Fibroblast of the conjunctiva (primary cell): ENCODE measurements at regions not wholly inside any gene's neighbourhood (a gene's known extent, or its start where the extent isn't known, plus 50 kb on each side); places are given as distances from the start of the nearest gene placed in this dataset.
"Not testable (repeated sequence)": the region's sequence is repeated elsewhere in the genome, so short reads cannot be mapped to it uniquely, and the experiment has no call there.

ENCODE experiments used
- DNase-seq: peaks from one replicate; pipeline ENCODE4 v3.0.0-alpha.2; 2010; ENCODE audit warnings: low read depth

GRCh38 chr7:115789901-115790300 is 240.7 kb downstream of the TFEC start:
- no peak for DNase-seq

GRCh38 chr7:115789473-115789872 is 241.1 kb downstream of the TFEC start:
- not testable (repeated sequence) for DNase-seq

GRCh38 chr7:115782696-115783490 is 247.7 kb downstream of the TFEC start:
- peak; percentile 47 for DNase-seq

- DNase-seq, result no peak
These were observed 251.0 kb downstream of the TFEC start for GRCh38 chr7:115779561-115779960.

- no peak for DNase-seq
These were observed 254.6 kb downstream of the TFEC start for GRCh38 chr7:115775981-115776380.

- DNase-seq, result no peak
These were observed 267.2 kb downstream of the TFEC start for GRCh38 chr7:115763347-115763746.

GRCh38 chr7:115758025-115758424 is 272.5 kb downstream of the TFEC start:
- DNase-seq, result no peak

GRCh38 chr7:115754226-115754625 is 276.3 kb downstream of the TFEC start:
- DNase-seq, result no peak

- DNase-seq, result no peak
These were observed 280.6 kb downstream of the TFEC start for GRCh38 chr7:115749924-115750323.

- DNase-seq, result no peak
These were observed 282.3 kb downstream of the TFEC start for GRCh38 chr7:115748123-115748738.

GRCh38 chr7:115747174-115747573 is 283.4 kb downstream of the TFEC start:
- DNase-seq, result no peak

GRCh38 chr7:115740043-115740442 is 290.5 kb downstream of the TFEC start:
- DNase-seq, result no peak

GRCh38 chr7:115734641-115735040 is 295.9 kb downstream of the TFEC start:
- no peak for DNase-seq

GRCh38 chr7:115731796-115732471 is 298.6 kb downstream of the TFEC start:
- no peak for DNase-seq

- no peak for DNase-seq
These were observed 302.0 kb downstream of the TFEC start for GRCh38 chr7:115728518-115728917.

- no peak for DNase-seq
These were observed 306.0 kb downstream of the TFEC start for GRCh38 chr7:115724400-115725056.

- DNase-seq, result no peak
These were observed 308.1 kb downstream of the TFEC start for GRCh38 chr7:115722302-115722977.

GRCh38 chr7:115721293-115722217 is 309.0 kb downstream of the TFEC start:
- no peak for DNase-seq

GRCh38 chr7:115719963-115720362 is 310.6 kb downstream of the TFEC start:
- DNase-seq, result no peak

GRCh38 chr7:115709664-115710063 is 320.9 kb downstream of the TFEC start:
- no peak for DNase-seq

- no peak for DNase-seq
These were observed 322.6 kb downstream of the TFEC start for GRCh38 chr7:115708013-115708341.
